ENCODE measurements at regions not wholly inside any gene's neighbourhood (a gene's known extent, or its start where the extent isn't known, plus 50 kb on each side); places are given as distances from the start of the nearest gene placed in this dataset.
"Not testable (repeated sequence)": the region's sequence is repeated elsewhere in the genome, so short reads cannot be mapped to it uniquely, and the experiment has no call there.

DNA sequence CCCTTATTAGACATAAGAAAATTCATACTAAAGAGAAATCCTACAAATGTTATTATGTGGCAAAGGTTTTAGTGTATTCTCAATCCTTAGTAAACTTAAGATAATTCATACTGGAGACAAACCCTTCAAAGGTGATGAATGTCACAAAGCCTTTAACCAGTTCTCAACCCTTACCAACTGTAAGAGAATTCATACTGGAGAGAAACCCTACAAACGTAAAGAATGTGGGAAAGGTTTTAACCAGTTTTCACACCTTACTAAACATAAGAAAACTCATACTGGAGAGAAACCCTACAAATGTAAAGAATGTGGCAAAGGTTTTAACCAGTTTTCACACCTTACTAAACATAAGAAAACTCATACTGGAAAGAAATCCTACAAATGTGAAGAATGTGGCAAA is 93.2 kb downstream of the ZNF680 start:
- TF ChIP-seq, protein P1, sequence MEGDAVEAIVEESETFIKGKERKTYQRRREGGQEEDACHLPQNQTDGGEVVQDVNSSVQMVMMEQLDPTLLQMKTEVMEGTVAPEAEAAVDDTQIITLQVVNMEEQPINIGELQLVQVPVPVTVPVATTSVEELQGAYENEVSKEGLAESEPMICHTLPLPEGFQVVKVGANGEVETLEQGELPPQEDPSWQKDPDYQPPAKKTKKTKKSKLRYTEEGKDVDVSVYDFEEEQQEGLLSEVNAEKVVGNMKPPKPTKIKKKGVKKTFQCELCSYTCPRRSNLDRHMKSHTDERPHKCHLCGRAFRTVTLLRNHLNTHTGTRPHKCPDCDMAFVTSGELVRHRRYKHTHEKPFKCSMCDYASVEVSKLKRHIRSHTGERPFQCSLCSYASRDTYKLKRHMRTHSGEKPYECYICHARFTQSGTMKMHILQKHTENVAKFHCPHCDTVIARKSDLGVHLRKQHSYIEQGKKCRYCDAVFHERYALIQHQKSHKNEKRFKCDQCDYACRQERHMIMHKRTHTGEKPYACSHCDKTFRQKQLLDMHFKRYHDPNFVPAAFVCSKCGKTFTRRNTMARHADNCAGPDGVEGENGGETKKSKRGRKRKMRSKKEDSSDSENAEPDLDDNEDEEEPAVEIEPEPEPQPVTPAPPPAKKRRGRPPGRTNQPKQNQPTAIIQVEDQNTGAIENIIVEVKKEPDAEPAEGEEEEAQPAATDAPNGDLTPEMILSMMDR (IDR thresholded peaks at IDR 0.05; ENCODE audit: low read depth, low read length): no peak
- no peak overlapping the region for H3K4me3 ChIP-seq (ENCODE audit: low read depth, low read length)

DNA sequence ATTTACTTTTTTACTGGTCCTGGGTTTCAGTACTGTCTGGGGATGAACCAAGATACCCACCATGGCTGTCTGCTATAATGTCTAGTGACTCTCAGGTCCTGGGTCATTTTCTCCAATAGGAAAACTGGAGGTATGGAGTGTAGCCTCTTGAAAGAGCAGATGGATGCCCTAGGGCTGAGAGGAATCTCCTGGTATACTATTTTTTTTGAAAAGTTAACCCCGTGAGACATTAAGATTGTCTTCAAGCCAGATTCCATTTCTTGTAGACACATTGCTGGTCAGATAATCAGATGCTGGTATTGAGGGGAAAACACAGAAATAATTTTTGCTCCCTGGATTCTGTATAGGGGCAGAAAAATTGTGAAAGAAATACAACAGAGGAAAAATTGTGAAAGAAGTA is 97.3 kb downstream of the ZNF680 start:
- TF ChIP-seq, protein P1 (IDR thresholded peaks at IDR 0.05; ENCODE audit: low read depth, low read length): no peak
- no peak overlapping the region for H3K4me3 ChIP-seq (ENCODE audit: low read depth, low read length)

DNA sequence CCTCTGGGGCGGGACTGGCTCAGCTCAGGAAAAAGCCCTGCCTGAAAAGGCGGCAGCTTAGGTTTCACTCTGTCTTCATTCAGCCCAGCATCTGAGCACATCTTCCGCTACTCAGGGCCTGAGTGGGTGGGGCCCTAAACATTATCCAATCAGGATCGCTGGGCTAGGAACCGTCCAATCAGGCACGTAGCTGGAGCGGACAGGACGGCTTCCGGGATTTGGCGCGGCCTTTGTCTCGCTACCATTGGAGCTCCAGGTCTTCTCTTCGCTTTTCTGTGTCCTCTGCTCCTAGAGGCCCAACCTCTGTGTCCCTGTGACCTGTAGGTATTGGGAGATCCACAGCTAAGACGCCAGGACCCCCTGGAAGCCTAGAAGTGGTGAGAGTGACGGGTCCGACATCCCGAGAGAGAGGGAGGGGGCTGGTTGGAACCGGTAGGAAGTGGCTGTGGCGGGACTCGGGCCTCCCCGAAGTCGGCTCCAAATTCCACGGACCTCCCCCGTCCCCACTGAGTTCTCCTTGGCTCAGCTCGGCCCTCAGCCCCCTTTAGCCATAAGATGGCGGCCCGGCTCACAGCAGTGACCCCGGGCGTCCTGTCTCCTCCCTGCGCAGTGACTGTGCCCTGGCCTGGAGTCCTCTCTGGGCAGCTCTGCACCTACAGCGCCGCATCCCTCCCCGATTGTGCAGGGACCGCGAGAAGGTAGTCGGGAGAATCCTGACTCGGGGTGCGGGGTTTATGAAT is 99.1 kb downstream of the ZNF680 start:
- TF ChIP-seq, protein P1 (IDR thresholded peaks at IDR 0.05; ENCODE audit: low read depth, low read length): no peak
- H3K4me3 ChIP-seq (ENCODE audit: low read depth, low read length): peak overlapping the region; percentile 28

DNA sequence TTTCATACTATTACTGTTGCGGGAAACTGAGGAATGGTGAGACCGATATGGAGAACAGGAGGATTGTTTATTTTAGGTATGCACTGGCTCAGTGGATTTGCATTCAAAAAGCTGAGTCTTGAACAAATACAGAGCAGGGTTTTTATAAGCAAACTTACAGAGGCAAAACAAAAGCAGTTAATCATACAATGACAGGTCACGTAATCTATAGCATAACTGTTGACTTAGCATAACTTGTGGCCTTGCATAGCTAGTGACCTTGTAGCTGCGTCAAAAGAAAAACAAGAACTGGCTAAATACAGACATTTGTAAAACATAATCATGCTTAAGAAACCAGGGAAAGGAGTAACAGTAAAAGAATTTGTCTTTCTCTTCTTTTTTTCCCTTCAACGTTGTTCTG is 103.0 kb downstream of the ZNF680 start:
- not testable (repeated sequence) for H3K4me3 ChIP-seq (ENCODE audit: low read depth, low read length)

DNA sequence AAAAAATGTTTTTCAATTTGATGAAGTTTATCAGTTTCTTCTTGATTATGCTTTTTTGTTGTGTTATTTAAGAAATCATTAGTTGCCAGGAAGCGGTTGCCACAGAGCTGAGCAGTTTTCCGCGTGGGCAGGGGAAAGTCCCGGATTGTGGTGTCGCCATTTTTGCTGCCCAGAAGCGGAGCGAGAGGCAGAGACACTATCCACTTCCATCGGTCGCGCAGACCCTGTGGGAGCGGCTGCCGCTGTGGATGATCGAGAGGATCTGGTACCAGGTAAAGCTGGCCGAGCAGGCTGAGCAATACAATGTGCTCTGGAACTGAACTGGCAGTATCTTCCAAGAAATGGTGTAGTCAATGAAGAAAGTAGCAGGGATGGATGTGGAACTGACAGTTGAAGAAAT is 119.8 kb downstream of the ZNF736 start:
- TF ChIP-seq, protein P1 (IDR thresholded peaks at IDR 0.05; ENCODE audit: low read depth, low read length): no peak
- no peak overlapping the region for H3K4me3 ChIP-seq (ENCODE audit: low read depth, low read length)

DNA sequence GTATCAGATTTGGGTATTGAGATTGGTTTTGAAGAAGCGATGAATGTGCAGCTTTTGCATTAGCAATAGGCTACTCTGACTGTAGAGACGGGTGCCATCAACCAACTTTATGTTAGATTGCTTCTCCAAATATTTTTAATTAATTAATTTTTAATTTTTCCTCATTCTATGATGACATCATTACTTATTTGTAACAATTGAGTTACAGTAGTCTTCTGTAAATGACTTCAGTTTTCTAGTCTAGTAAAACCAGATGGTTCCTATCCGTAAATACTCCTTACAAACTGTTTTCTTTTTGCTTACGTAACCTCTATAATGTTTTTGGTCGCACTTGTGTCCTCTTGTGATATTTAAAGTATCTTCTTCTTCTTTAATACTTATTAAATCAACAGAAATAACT is 118.1 kb downstream of the ZNF736 start:
- H3K4me3 ChIP-seq (ENCODE audit: low read depth, low read length): no peak overlapping the region
- TF ChIP-seq, protein P1 (IDR thresholded peaks at IDR 0.05; ENCODE audit: low read depth, low read length): no peak

DNA sequence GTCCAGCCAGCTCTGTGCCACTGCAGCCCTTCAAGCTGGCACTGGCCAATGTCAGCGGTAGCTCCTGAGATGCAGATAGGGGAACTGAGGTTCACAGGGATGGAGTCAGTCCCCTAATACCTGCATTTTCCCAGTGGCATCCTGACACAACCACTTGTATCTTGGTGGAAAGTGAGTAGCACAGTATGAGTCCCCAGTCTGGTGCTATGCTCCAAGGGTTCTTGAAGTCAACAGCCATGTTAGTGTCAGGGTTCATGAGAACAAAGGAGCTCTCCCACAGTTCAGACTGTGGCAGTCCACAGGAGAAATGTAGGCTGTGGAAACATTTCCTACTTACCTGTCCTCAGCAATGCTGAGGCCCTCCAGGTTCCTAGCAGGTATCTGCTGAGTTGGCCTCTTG is 115.5 kb downstream of the ZNF736 start:
- no peak overlapping the region for H3K4me3 ChIP-seq (ENCODE audit: low read depth, low read length)
- TF ChIP-seq, protein P1 (IDR thresholded peaks at IDR 0.05; ENCODE audit: low read depth, low read length): no peak

DNA sequence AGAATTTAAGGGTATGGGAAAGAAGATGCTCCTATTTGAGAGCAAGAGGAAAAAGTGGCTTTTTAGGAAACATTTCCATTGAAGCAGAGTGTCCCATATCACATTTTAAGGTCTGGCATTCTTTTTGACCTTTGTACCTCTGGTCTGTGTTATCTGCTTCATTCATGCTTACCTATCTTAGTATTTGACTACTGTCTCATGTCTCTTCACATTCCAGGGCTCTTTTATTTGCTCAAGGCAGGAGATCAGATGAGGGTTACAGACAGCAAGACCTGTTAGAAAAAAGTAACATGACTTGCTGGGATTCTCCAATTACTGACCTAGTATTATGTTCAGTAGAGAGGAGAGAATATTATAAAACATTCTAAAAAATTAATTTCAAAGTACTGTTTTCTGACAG is 111.7 kb downstream of the ZNF736 start:
- not testable (repeated sequence) for H3K4me3 ChIP-seq (ENCODE audit: low read depth, low read length)
